Neural progenitor cell (in vitro differentiated cells): ENCODE measurements at regions not wholly inside any gene's neighbourhood (a gene's known extent, or its start where the extent isn't known, plus 50 kb on each side); places are given as distances from the start of the nearest gene placed in this dataset.

Source experiments
- DNase-seq: peaks from one replicate; pipeline ENCODE4 v3.0.0-alpha.2; 2016; ENCODE audit warnings: low spot score
- H2AFZ ChIP-seq: fragments of 200-600 bp; sonication (generic); replicated peaks from 2 replicates; pipeline ENCODE4 v1.6.1; 2016; ENCODE audit warnings: antibody characterized with exemption
- H3F3A ChIP-seq: fragments of 200-600 bp; sonication (generic); 2 replicates; pipeline ENCODE4 v1.6.1; 2016; ENCODE audit warnings: antibody characterized with exemption, low read depth
- H3K27ac ChIP-seq: fragments of 200-600 bp; sonication (generic); 2 replicates; pipeline ENCODE4 v1.5.1; 2016; ENCODE audit warnings: mild to moderate bottlenecking
- H3K27me3 ChIP-seq: fragments of 200-600 bp; sonication (generic); 2 replicates; pipeline ENCODE4 v1.6.1; 2016; ENCODE audit warnings: mild to moderate bottlenecking, moderate library complexity
- H3K36me3 ChIP-seq: fragments of 200-600 bp; sonication (generic); 2 replicates; pipeline ENCODE4 v1.5.1; 2016
- H3K4me1 ChIP-seq: fragments of 200-600 bp; sonication (generic); 2 replicates; pipeline ENCODE4 v1.6.1; 2016; ENCODE audit warnings: mixed run types
- H3K4me2 ChIP-seq: fragments of 200-600 bp; sonication (generic); 2 replicates; pipeline ENCODE4 v1.6.1; 2016
- H3K4me3 ChIP-seq: fragments of 200-600 bp; sonication (generic); 2 replicates; pipeline ENCODE4 v1.5.1; 2016
- H3K79me2 ChIP-seq: fragments of 200-600 bp; sonication (generic); 2 replicates; pipeline ENCODE4 v1.6.1; 2016; ENCODE audit warnings: low read depth
- H3K9ac ChIP-seq: fragments of 200-600 bp; sonication (generic); 2 replicates; pipeline ENCODE4 v1.6.1; 2016
- H3K9me3 ChIP-seq: fragments of 200-600 bp; sonication (generic); 2 replicates; pipeline ENCODE4 v1.5.1; 2016; ENCODE audit warnings: low read depth
- H4K20me1 ChIP-seq: fragments of 200-600 bp; sonication (generic); 2 replicates; pipeline ENCODE4 v1.6.1; 2016; ENCODE audit warnings: low read depth
- H3K27ac Mint-ChIP-seq: 3 replicates; pipeline ENCODE4 v1.8.0; 2021; ENCODE audit warnings: mixed read lengths
- H3K27me3 Mint-ChIP-seq: 2 replicates; pipeline ENCODE4 v1.8.0; 2022; ENCODE audit warnings: low read depth, mild to moderate bottlenecking, inconsistent platforms, moderate library complexity, mixed read lengths; ENCODE audit not compliant: insufficient read depth
- H3K36me3 Mint-ChIP-seq: 3 replicates; pipeline ENCODE4 v1.8.0; 2021; ENCODE audit warnings: mixed read lengths
- H3K4me1 Mint-ChIP-seq: 3 replicates; pipeline ENCODE4 v1.8.0; 2021; ENCODE audit warnings: mixed read lengths
- H3K4me3 Mint-ChIP-seq: 3 replicates; pipeline ENCODE4 v1.8.0; 2021; ENCODE audit warnings: mild to moderate bottlenecking, moderate library complexity, mixed read lengths
- H3K9me3 Mint-ChIP-seq: 3 replicates; pipeline ENCODE4 v1.8.0; 2020; ENCODE audit warnings: mixed read lengths
- EZH2 ChIP-seq: fragments of 200-600 bp; sonication (generic); IDR thresholded peaks from 2 replicates; pipeline ENCODE4 v1.6.1; 2017; ENCODE audit warnings: antibody characterized with exemption, mild to moderate bottlenecking, moderate library complexity
- EZH2phosphoT487 ChIP-seq: fragments of 200-600 bp; sonication (generic); IDR thresholded peaks from 2 replicates; pipeline ENCODE4 v1.6.1; 2017; ENCODE audit warnings: antibody characterized with exemption
- TF ChIP-seq, protein P1 (sequence below): fragments of 200-600 bp; sonication (generic); IDR thresholded peaks from 2 replicates; pipeline ENCODE4 v1.5.1; 2017; ENCODE audit warnings: antibody characterized with exemption, mild to moderate bottlenecking

GRCh38 chr11:19382131-19382611 is 141.4 kb upstream of the E2F8 start:
- Mint-ChIP-seq H3K36me3 (no peaks in the 10 kb centered on the region), H3K4me3 (peak overlapping the region; percentile 74), H3K27ac (peak overlapping the region; percentile 99), H3K9me3 (peaks cover 2% of the 10 kb centered on the region), H3K27me3 (peaks cover 4% of the 10 kb centered on the region), H3K4me1 (peaks cover 67% of the 10 kb centered on the region)
- Histone ChIP-seq H3K9ac (no peak overlapping the region), H3K4me2 (peak overlapping the region; percentile 41), H4K20me1 (no peaks in the 10 kb centered on the region), H3K4me3 (no peak overlapping the region), H3K9me3 (no peaks in the 10 kb centered on the region), H3K27me3 (no peaks in the 10 kb centered on the region), H3K27ac (no peak overlapping the region), H3K4me1 (peaks cover 22% of the 10 kb centered on the region), H3K79me2 (no peaks in the 10 kb centered on the region), H3F3A (no peaks in the 10 kb centered on the region), H3K36me3 (no peaks in the 10 kb centered on the region), H2AFZ (no peak overlapping the region)
- no peak for TF ChIP-seq EZH2phosphoT487
- no peak for TF ChIP-seq EZH2
- TF ChIP-seq, protein P1, sequence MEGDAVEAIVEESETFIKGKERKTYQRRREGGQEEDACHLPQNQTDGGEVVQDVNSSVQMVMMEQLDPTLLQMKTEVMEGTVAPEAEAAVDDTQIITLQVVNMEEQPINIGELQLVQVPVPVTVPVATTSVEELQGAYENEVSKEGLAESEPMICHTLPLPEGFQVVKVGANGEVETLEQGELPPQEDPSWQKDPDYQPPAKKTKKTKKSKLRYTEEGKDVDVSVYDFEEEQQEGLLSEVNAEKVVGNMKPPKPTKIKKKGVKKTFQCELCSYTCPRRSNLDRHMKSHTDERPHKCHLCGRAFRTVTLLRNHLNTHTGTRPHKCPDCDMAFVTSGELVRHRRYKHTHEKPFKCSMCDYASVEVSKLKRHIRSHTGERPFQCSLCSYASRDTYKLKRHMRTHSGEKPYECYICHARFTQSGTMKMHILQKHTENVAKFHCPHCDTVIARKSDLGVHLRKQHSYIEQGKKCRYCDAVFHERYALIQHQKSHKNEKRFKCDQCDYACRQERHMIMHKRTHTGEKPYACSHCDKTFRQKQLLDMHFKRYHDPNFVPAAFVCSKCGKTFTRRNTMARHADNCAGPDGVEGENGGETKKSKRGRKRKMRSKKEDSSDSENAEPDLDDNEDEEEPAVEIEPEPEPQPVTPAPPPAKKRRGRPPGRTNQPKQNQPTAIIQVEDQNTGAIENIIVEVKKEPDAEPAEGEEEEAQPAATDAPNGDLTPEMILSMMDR, result no peak
- DNase-seq, result peak; percentile 59

- no peak overlapping the region for H2AFZ ChIP-seq
- no peaks in the 10 kb centered on the region for H4K20me1 ChIP-seq
- H3K27me3 Mint-ChIP-seq, result no peaks in the 10 kb centered on the region
Observed at GRCh38 chr11:19380375-19380774, 139.6 kb upstream of the E2F8 start.

DNA sequence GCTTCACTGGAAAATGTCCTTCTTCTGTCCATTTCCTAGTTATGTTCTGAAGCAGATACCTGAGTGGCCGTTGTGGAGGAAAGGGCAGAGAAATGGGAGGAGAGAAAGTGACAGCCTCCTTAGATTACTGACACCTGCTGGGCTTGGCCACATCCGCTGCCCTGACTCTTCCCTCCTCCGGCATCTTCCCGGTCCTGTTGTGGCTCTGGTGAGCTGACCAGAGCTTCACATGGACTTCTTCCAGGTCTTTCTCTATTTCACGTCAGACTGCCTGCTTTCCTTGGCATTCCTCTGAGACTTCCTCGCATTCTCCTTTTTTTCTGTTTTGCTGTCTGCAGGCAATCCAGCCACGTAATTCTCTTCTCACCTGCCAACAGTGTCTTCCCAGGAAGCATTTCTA is 138.7 kb upstream of the E2F8 start:
- Histone ChIP-seq H4K20me1 (no peaks in the 10 kb centered on the region), H3K79me2 (no peaks in the 10 kb centered on the region), H3K9ac (no peak overlapping the region), H3K27me3 (no peaks in the 10 kb centered on the region), H3F3A (no peaks in the 10 kb centered on the region), H3K36me3 (no peaks in the 10 kb centered on the region), H3K27ac (no peak overlapping the region), H3K4me1 (peaks cover 19% of the 10 kb centered on the region), H3K9me3 (no peaks in the 10 kb centered on the region), H2AFZ (no peak overlapping the region), H3K4me2 (no peak overlapping the region), H3K4me3 (no peak overlapping the region)
- Mint-ChIP-seq H3K27me3 (no peaks in the 10 kb centered on the region), H3K27ac (no peak overlapping the region), H3K36me3 (no peaks in the 10 kb centered on the region), H3K4me1 (peaks cover 64% of the 10 kb centered on the region), H3K4me3 (no peak overlapping the region), H3K9me3 (no peaks in the 10 kb centered on the region)
- no peak for DNase-seq
- TF ChIP-seq EZH2, result no peak
- no peak for TF ChIP-seq EZH2phosphoT487

More at GRCh38 chr11:19380375-19380774, 139.6 kb upstream of the E2F8 start:
- Histone ChIP-seq H3K9ac (no peak overlapping the region), H3F3A (no peaks in the 10 kb centered on the region), H3K79me2 (no peaks in the 10 kb centered on the region), H3K4me2 (no peak overlapping the region), H3K36me3 (no peaks in the 10 kb centered on the region), H3K4me3 (no peak overlapping the region), H3K27ac (no peak overlapping the region), H3K4me1 (peaks cover 19% of the 10 kb centered on the region), H3K9me3 (no peaks in the 10 kb centered on the region), H3K27me3 (no peaks in the 10 kb centered on the region)
- Mint-ChIP-seq H3K27ac (no peak overlapping the region), H3K4me1 (peaks cover 61% of the 10 kb centered on the region), H3K9me3 (no peaks in the 10 kb centered on the region), H3K36me3 (no peaks in the 10 kb centered on the region), H3K4me3 (no peak overlapping the region)
- DNase-seq, result no peak
- TF ChIP-seq EZH2phosphoT487 (no peak), EZH2 (no peak)
- TF ChIP-seq, protein P1, result no peak

- H3K36me3 ChIP-seq, result no peaks in the 10 kb centered on the region
- no peak overlapping the region for H3K27ac ChIP-seq
- no peak overlapping the region for H3K9ac ChIP-seq
- H3K36me3 Mint-ChIP-seq, result no peaks in the 10 kb centered on the region
- H3K79me2 ChIP-seq, result no peaks in the 10 kb centered on the region
- H3K27me3 Mint-ChIP-seq, result no peaks in the 10 kb centered on the region
- TF ChIP-seq, protein P1, result no peak
- TF ChIP-seq EZH2 (no peak), EZH2phosphoT487 (no peak)
- H3F3A ChIP-seq, result no peaks in the 10 kb centered on the region
- no peaks in the 10 kb centered on the region for H3K9me3 Mint-ChIP-seq
- no peaks in the 10 kb centered on the region for H3K9me3 ChIP-seq
- no peak overlapping the region for H3K4me2 ChIP-seq
- H3K4me1 Mint-ChIP-seq, result peaks cover 62% of the 10 kb centered on the region
- no peak overlapping the region for H3K4me3 Mint-ChIP-seq
- no peaks in the 10 kb centered on the region for H3K27me3 ChIP-seq
- no peak for DNase-seq
- no peak overlapping the region for H3K4me3 ChIP-seq
- H2AFZ ChIP-seq, result no peak overlapping the region
- H3K27ac Mint-ChIP-seq, result peak overlapping the region; percentile 14
- H3K4me1 ChIP-seq, result peaks cover 19% of the 10 kb centered on the region
- no peaks in the 10 kb centered on the region for H4K20me1 ChIP-seq
Observed at GRCh38 chr11:19378814-19379213, 138.1 kb upstream of the E2F8 start.
